ENCODE measurements at regions not wholly inside any gene's neighbourhood (a gene's known extent, or its start where the extent isn't known, plus 50 kb on each side); places are given as distances from the start of the nearest gene placed in this dataset.

DNA sequence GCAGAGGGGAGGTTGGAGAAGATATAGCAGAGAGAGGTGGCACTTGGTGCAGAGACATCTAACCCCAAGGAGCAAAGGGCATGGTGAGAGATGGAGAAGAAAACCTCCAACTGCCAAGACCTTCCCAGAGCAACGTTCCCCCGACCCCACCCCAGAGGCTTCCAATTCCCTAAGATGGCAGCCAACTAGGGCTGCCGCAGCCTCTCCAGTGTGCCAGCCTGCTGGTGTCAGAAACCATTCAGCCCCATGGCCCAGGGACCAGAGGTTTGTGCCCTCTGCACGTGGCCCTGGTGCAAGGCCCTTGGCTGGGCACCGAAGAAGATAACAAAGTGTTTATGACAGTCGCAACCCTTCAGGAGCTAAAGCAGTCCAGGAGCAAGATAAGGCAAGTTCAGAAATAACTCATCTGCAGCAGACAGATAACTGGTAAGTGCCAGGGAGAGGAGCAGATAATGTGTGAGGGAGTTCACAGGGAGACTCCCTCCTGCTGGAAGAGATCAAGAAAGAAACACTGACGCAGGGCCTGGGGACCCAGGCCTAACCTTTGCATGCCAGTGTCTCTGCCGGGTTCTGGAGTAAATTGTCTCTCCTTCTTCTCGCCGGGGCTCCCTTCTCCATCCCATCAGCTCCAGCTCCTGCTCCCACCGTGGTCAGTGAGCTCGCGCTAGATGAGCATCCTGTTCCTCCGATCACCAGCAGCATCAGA lies 66.1 kb upstream of the ID2 start:
- Histone ChIP-seq H3K4me3 (ENCODE audit: low read depth, low read length) (no peak overlapping the region), H3K4me1 (ENCODE audit: control insufficient read depth, insufficient read depth, low read length) (no peaks in the 10 kb centered on the region), H3K27ac (ENCODE audit: extremely low read depth, low read depth, low read length) (no peak overlapping the region), H3K9me3 (ENCODE audit: control insufficient read depth, insufficient read depth, low read depth, low read length) (no peaks in the 10 kb centered on the region), H3K36me3 (ENCODE audit: control insufficient read depth in 2 of 2, insufficient read depth in 1 of 2, low read length in 2 of 2) (no peaks in the 10 kb centered on the region)
- CTCF ChIA-PET: no interaction called here
- TF ChIP-seq ZNF596 (tag by site-specific recombination; IDR thresholded peaks at IDR 0.05) (no peak), ZNF311 (tag by site-specific recombination; IDR thresholded peaks at IDR 0.05; ENCODE audit: borderline replicate concordance) (no peak), PRDM1 (tag by site-specific recombination; IDR thresholded peaks at IDR 0.05) (no peak), ZNF626 (tag by site-specific recombination; IDR thresholded peaks at IDR 0.05) (no peak), ZBTB10 (tag by site-specific recombination; IDR thresholded peaks at IDR 0.05) (no peak), REPIN1 (tag by site-specific recombination; IDR thresholded peaks at IDR 0.05; ENCODE audit: low read depth) (no peak), ZIC2 (tag by site-specific recombination; IDR thresholded peaks at IDR 0.05) (no peak), KLF1 (tag by site-specific recombination; IDR thresholded peaks at IDR 0.05) (no peak), ZNF48 (tag by site-specific recombination; IDR thresholded peaks at IDR 0.05) (no peak), ZNF610 (tag by site-specific recombination; IDR thresholded peaks at IDR 0.05; ENCODE audit: borderline replicate concordance) (no peak), ZFHX2 (tag by site-specific recombination; conservative IDR thresholded peaks at IDR 0.05) (no peak), ZNF704 (tag by site-specific recombination; IDR thresholded peaks at IDR 0.05) (no peak), ZNF571 (tag by site-specific recombination; IDR thresholded peaks at IDR 0.05) (no peak), ZNF843 (tag by site-specific recombination; IDR thresholded peaks at IDR 0.05) (no peak), ZNF404 (tag by site-specific recombination; IDR thresholded peaks at IDR 0.05) (no peak), ZBTB8A (tag by site-specific recombination; IDR thresholded peaks at IDR 0.05) (no peak), BCL6B (tag by site-specific recombination; IDR thresholded peaks at IDR 0.05) (no peak), ZNF514 (tag by site-specific recombination; IDR thresholded peaks at IDR 0.05) (no peak)
- TF ChIP-seq, protein P1, sequence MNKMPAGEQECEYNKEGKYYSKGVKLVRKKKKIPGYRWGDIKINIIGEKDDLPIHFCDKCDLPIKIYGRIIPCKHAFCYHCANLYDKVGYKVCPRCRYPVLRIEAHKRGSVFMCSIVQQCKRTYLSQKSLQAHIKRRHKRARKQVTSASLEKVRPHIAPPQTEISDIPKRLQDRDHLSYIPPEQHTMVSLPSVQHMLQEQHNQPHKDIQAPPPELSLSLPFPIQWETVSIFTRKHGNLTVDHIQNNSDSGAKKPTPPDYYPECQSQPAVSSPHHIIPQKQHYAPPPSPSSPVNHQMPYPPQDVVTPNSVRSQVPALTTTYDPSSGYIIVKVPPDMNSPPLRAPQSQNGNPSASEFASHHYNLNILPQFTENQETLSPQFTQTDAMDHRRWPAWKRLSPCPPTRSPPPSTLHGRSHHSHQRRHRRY (tag by site-specific recombination; IDR thresholded peaks at IDR 0.05): no peak
- TF ChIP-seq, protein P2, sequence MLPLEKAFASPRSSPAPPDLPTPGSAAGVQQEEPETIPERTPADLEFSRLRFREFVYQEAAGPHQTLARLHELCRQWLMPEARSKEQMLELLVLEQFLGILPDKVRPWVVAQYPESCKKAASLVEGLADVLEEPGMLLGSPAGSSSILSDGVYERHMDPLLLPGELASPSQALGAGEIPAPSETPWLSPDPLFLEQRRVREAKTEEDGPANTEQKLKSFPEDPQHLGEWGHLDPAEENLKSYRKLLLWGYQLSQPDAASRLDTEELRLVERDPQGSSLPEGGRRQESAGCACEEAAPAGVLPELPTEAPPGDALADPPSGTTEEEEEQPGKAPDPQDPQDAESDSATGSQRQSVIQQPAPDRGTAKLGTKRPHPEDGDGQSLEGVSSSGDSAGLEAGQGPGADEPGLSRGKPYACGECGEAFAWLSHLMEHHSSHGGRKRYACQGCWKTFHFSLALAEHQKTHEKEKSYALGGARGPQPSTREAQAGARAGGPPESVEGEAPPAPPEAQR (tag by site-specific recombination; IDR thresholded peaks at IDR 0.05): no peak
- POLR2A ChIA-PET: no interaction called here
